WERI-Rb-1 (cell line): ENCODE measurements at regions not wholly inside any gene's neighbourhood (a gene's known extent, or its start where the extent isn't known, plus 50 kb on each side); places are given as distances from the start of the nearest gene placed in this dataset.
A peak's percentile ranks its signal among the peaks of the same experiment; 100 is the strongest.

Experiments used
- DNase-seq: peaks from one replicate; pipeline ENCODE4 v3.0.0-alpha.2; 2020
- H3K27ac ChIP-seq: fragments of 250-450 bp; sonication (Bioruptor Pico); 2 replicates; pipeline ENCODE4 v1.5.1; 2020; ENCODE audit warnings: mild to moderate bottlenecking, moderate library complexity
- H3K27me3 ChIP-seq: fragments of 250-450 bp; sonication (Bioruptor Pico); 2 replicates; pipeline ENCODE4 v1.5.1; 2021; ENCODE audit warnings: mild to moderate bottlenecking, low read depth, moderate library complexity; ENCODE audit not compliant: insufficient read depth, severe bottlenecking
- H3K36me3 ChIP-seq: fragments of 250-450 bp; sonication (Bioruptor Pico); 2 replicates; pipeline ENCODE4 v1.5.1; 2020; ENCODE audit warnings: mild to moderate bottlenecking, moderate library complexity
- H3K4me3 ChIP-seq: 2 replicates; pipeline ENCODE4 v1.5.1; 2011; ENCODE audit warnings: low read depth, mild to moderate bottlenecking, control low read depth, low read length
- H3K9me3 ChIP-seq: fragments of 250-450 bp; sonication (Bioruptor Pico); 2 replicates; pipeline ENCODE4 v1.5.1; 2021; ENCODE audit warnings: mild to moderate bottlenecking, moderate library complexity; ENCODE audit not compliant: severe bottlenecking
- CTCF ChIP-seq: IDR thresholded peaks from 2 replicates; pipeline ENCODE4 v1.5.1; 2011; ENCODE audit warnings: low read depth, mild to moderate bottlenecking, control low read depth, inconsistent platforms, low read length

DNA sequence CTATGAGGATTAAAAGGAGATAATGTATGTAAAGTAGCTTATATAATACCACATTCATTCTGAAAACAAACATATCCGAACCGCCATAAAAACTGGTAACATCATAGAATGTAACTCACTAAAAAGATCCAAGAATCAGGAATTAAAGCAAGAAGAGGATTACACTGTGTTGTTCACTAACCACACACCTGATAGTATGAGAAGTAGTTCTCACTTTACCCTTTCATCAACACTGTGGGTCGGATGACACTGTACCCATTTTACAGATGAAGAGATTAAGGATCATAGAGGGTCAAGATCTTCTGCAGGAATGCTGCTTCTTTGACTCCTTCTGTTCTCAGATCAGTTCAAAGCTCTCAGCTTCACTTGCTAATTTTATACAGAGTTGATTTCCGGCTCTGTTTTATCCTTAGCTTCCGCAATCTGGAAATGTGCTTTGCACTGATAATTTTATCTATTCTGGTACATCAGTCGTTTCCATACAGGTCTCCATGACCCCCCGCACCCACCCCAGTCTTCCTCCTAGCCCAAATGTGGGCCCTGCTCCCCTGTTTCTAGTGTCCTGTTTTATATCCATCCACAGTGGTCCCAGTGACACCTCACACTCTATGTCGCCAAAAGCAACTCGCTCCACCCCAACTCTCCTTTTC lies 288.6 kb upstream of the CCL2 start:
- H3K36me3 ChIP-seq = no peaks in the 10 kb centered on the region
- no peak overlapping the region for H3K27ac ChIP-seq
- TF ChIP-seq CTCF = no peak
- DNase-seq = no peak
- no peaks in the 10 kb centered on the region for H3K9me3 ChIP-seq
- no peaks in the 10 kb centered on the region for H3K27me3 ChIP-seq
- no peak overlapping the region for H3K4me3 ChIP-seq

GRCh38 chr17:33967608-33968349 lies 287.3 kb upstream of the CCL2 start:
- no peak overlapping the region for H3K4me3 ChIP-seq
- peak overlapping the region; percentile 41 for H3K27ac ChIP-seq
- no peak for TF ChIP-seq CTCF
- DNase-seq = no peak
- no peaks in the 10 kb centered on the region for H3K36me3 ChIP-seq
- no peaks in the 10 kb centered on the region for H3K9me3 ChIP-seq
- H3K27me3 ChIP-seq = no peaks in the 10 kb centered on the region

GRCh38 chr17:33968350-33969044 lies 286.6 kb upstream of the CCL2 start:
- no peak overlapping the region for H3K4me3 ChIP-seq
- H3K36me3 ChIP-seq = no peaks in the 10 kb centered on the region
- DNase-seq = peak; percentile 60
- TF ChIP-seq CTCF = no peak
- no peaks in the 10 kb centered on the region for H3K9me3 ChIP-seq
- peak overlapping the region; percentile 41 for H3K27ac ChIP-seq
- no peaks in the 10 kb centered on the region for H3K27me3 ChIP-seq

DNA sequence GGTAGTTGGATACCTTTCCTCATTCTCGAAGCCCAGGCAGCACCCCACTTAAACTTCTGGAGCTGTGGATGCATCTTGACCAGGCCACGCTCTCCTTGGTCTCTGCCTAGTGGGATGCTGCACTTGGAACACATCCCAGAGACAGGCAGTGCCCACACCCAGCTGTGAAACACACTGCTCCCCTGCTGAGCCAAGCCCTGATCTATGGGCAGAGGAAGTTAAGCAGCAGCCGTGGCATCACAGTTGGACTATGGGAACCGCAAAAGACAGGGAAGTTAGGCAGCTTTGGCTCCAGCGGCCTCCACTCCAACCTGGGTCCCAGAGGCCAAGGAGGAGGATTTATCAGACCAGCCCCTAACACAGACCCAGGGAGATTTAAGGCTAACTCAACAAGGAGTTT lies 284.8 kb upstream of the CCL2 start:
- H3K36me3 ChIP-seq = no peaks in the 10 kb centered on the region
- no peak for TF ChIP-seq CTCF
- H3K4me3 ChIP-seq = no peak overlapping the region

DNA sequence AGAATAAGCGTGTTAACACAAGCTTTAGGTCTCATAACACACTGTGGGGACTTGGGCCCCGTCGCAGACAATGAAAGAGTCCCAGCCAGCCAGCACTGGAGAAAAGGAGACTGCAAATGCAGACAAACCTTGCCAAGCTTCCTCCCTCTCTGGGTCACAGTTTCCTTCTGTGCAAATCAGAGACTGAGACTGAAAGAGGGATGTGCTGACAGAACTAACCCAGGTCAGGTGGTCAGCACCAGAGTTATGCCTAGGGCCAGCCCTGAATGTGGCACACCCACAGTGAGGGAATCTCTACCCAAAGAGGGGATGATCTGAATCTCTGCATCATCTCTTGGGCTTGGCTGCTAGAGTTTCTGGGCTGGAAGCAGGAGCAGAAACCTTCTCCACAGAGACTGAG lies 282.3 kb upstream of the CCL2 start:
- Histone ChIP-seq H3K27me3 (no peaks in the 10 kb centered on the region), H3K27ac (peak overlapping the region; percentile 19), H3K9me3 (no peaks in the 10 kb centered on the region), H3K36me3 (no peaks in the 10 kb centered on the region), H3K4me3 (no peak overlapping the region)
- DNase-seq = no peak
- TF ChIP-seq CTCF = no peak

More for the DNA sequence above, 284.8 kb upstream of the CCL2 start:
- H3K27ac ChIP-seq = no peak overlapping the region
- no peaks in the 10 kb centered on the region for H3K9me3 ChIP-seq
- no peaks in the 10 kb centered on the region for H3K27me3 ChIP-seq
- DNase-seq = no peak
